ENCODE measurements at regions not wholly inside any gene's neighbourhood (a gene's known extent, or its start where the extent isn't known, plus 50 kb on each side); places are given as distances from the start of the nearest gene placed in this dataset.
"Not testable (repeated sequence)": the region's sequence is repeated elsewhere in the genome, so short reads cannot be mapped to it uniquely, and the experiment has no call there.

- DNase-seq (ENCODE audit: low spot score): no peak
These were observed 120.4 kb upstream of the RAB4A start for GRCh38 chr1:229150518-229150917.

DNA sequence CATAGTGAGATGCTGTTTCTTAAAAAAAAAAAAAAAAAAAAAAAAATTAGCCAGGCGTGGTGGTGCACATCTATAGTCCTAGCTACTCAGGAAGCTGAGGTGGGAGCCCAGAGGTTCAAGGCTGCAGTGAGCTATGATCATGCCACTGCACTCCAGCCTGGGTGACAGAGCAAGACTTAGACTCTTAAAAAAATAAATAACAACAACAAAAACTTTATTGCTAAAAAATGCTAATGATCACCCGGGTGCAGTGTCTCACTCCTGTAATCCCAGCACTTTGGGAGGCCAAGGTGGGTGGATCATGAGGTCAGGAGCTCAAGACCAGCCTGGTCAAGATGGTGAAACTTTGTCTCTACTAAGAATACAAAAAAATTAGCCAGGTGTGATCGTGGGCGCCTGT lies 119.5 kb upstream of the RAB4A start:
- not testable (repeated sequence) for DNase-seq (ENCODE audit: low spot score)

- no peak for DNase-seq (ENCODE audit: low spot score)
These were observed 118.6 kb upstream of the RAB4A start for GRCh38 chr1:229152311-229152710.

DNA sequence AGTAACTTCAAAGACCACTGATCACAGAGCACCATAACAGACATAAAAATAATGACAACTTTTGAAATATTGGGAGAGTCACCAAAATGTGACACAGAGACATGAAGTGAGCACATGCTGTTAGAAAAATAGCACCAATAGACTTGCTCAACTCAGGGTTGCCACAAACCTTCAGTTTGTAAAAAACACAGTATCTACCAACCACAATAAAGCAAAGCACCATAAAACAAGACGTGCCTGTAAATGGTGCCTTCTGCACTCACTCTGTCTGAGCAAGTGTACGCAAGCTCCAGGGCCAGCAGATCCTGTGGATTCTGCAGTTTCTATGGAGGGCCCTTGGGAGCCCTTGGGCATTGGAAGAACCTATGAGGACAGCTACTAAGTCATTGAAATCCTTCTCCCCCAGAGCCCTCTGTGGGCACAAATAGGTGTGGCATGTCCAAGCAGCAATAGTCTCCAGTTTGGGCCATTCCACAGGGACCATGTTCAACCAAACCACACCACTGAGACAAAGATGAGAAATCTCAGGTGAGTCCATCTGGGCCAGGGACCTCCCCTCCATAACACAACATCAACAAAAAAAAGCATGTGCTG lies 116.9 kb upstream of the RAB4A start:
- DNase-seq (ENCODE audit: low spot score): no peak

DNA sequence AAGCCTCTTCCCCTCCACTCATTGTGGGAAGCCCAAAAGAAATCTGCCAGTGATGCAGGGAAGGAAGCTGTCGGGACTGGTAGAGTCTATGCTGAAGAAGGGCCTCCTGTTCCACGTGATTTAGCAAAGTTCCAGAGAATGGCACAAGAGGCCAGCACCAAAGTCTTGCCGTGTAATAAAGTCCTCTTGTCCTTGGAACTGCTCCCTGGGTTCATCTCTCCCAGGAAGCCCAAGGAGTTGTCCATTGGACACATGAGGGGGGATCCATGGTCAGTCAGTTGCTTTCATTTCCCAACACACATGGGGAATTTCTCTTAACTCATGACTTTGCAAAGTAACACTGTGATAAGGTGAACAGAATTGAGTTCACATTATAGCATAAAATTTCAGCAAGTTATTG lies 116.1 kb upstream of the RAB4A start:
- DNase-seq (ENCODE audit: low spot score): no peak

- DNase-seq (ENCODE audit: low spot score): no peak
These were observed 115.4 kb upstream of the RAB4A start for GRCh38 chr1:229155472-229155871.

DNA sequence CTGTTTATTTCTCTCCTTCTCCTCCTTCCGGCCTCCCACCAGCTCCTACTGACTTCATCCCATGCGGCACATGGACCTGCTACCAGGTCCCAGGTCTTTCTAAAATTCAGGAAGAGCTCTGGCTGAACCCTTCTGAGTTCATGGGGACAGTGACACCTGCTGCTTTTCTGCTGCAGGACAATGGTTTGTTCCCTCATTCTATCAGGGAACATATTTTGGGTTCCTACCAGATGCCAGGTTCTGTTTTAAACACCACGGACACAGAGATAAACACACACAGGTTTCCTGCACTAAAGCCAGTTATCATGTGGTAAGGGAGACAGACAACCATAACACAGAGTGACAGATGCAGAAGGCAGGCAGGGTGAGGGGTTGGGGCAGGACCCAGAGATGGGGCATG lies 114.0 kb upstream of the RAB4A start:
- DNase-seq (ENCODE audit: low spot score): no peak

GRCh38 chr1:229157480-229157879 lies 113.4 kb upstream of the RAB4A start:
- no peak for DNase-seq (ENCODE audit: low spot score)

- peak; percentile 36 for DNase-seq (ENCODE audit: low spot score)
These were observed 112.5 kb upstream of the RAB4A start for GRCh38 chr1:229158341-229158921.

DNA sequence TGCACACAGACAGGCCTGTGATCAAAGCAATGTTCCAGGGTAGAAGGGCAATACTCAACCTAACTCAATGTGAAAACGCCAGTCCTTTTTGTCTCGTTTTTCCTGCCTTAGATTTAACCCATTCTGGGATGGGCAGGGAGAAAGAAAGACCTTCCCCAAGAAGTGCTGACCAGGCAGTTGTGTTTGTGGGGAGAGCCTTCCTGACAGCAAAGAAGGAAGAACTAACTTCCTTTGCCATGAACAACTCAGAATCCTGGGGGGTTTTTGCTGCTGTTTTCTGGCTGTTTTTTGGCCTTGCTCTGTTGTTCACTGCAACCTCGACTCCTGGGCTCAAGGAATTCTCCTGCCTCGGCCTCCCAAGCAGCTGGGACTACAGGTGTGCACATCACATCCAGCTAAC lies 112.0 kb upstream of the RAB4A start:
- no peak for DNase-seq (ENCODE audit: low spot score)

DNA sequence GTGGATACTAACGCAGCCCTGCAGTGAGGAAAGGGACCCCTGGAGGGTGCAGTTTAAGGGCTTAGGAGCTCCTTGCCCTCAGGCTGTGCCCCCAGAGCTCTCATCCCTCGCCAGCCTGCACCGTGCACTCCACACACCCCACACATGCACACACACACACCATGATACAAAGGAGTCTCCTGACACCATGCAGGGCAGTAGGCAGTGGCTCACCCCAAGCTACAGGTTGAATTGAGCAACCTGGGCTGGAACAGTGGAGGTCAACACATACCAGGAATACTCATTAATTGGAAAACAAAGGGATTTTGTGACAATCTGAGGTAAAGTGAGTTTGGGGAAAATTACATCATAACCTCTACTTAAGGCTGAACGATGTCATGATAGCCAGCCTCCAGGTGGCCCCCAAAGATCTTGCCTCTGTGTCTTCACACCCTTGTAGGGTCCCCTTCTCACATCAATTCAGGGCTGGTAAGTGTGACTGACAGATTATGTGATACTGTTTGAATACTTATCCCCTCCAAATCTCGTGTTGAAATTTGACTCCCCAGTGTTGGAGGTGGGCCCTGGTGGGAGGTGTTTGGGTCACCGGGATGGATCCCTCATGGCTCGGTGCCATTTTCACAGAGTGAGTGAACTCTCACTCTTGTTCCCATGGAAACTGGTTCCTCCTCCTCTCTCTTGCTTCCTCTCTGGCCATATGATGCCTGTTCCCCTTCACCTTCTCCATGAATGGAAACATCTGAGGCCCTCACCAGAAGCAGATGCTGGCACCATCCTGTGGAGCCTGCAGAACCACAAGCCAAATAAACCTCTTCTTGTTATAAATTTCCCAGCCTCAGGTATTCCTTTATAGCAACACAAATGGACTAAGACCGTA lies 111.0 kb upstream of the RAB4A start:
- DNase-seq (ENCODE audit: low spot score): no peak

GRCh38 chr1:229161740-229162139 lies 109.2 kb upstream of the RAB4A start:
- no peak for DNase-seq (ENCODE audit: low spot score)

DNA sequence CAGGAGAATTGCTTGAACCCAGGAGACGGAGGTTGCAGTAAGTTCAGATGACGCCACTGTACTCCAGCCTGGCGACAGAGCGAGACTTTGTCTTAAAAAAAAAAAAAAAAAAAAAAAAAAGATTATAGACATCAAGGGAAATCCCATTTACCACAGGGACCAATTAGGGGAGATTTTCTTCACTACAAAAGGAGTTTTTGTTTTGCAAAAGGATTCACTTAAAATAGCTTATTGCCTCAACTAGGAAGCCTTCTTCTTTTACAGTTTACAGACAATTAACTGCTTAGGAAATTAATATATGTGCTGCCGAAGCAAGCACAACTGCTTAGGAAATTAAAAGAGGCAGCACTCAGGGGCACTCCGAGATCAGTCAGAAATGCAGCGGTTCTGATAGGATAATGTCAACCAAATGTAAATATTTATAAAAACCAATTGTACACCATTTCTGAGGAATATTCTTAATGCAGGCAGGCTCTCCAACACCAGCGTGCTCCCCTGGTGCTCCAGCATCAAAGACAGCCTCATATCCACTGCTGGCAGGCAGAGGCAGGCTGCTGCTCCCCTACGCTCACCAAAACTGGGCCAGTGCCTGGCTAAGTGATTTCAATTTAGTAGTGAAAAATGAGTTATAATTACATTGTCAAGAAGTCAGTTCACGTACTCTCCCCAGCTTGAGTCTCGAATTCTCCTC lies 107.9 kb upstream of the RAB4A start:
- no peak for DNase-seq (ENCODE audit: low spot score)

DNA sequence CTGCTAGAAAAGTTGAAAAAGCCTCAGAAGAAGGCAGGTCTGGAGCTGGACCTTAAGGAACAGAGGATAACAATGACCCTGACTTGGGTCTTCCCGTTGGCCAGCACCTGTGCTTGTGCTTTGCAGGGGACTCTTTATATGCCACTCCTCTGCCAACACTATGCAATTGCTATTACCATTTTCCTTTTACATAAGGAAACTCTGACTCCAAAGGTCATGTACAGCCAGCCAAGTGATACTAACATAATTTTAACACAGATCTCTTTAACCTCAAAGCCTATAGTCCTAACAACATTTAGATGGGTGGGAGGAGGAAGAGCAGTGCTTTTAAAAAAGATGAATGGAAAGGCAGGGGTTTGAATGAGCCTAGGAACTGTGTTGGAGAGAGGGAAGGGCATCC lies 106.6 kb upstream of the RAB4A start:
- no peak for DNase-seq (ENCODE audit: low spot score)

- no peak for DNase-seq (ENCODE audit: low spot score)
These were observed 105.8 kb upstream of the RAB4A start for GRCh38 chr1:229164836-229165735.

GRCh38 chr1:229167318-229167717 lies 103.6 kb upstream of the RAB4A start:
- DNase-seq (ENCODE audit: low spot score): no peak

DNA sequence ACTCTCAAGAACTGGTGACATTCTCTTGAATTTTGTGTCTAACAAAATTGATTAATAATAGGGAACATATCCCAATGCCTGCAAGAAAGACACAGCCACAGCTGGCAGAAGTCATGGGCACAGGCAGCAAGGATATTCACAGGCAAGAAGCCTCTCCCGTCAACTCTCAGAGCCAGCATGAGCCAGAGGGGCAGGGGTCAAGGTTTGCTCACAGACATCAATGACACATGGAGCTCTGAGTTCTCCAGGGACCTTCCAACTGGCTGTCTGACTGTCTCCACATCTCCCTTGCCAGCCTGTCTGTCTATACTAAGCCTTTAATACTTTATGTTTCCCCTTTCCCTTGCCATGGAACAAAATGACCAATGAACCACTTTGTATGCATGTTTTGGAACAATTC lies 101.5 kb upstream of the RAB4A start:
- peak; percentile 32 for DNase-seq (ENCODE audit: low spot score)

DNA sequence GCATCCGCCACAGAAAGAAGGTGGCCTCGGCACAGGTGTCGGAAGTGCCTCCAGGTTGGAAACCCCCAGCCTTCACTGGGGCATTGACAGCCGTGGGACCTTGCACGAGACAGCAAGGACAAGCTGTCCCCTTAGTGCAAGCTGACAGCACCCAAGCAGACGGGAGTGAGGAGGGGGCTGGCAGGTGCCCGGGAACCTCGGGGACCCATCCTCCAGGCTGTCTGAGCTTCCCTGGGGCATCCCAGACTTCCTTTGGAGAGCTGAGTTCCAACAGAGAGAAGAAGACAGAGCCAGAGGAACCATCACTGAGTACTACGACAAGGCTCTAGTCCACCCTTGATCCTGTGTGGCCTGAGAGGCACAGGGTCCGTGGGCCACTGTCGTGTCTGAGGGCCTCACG lies 100.6 kb upstream of the RAB4A start:
- no peak for DNase-seq (ENCODE audit: low spot score)

DNA sequence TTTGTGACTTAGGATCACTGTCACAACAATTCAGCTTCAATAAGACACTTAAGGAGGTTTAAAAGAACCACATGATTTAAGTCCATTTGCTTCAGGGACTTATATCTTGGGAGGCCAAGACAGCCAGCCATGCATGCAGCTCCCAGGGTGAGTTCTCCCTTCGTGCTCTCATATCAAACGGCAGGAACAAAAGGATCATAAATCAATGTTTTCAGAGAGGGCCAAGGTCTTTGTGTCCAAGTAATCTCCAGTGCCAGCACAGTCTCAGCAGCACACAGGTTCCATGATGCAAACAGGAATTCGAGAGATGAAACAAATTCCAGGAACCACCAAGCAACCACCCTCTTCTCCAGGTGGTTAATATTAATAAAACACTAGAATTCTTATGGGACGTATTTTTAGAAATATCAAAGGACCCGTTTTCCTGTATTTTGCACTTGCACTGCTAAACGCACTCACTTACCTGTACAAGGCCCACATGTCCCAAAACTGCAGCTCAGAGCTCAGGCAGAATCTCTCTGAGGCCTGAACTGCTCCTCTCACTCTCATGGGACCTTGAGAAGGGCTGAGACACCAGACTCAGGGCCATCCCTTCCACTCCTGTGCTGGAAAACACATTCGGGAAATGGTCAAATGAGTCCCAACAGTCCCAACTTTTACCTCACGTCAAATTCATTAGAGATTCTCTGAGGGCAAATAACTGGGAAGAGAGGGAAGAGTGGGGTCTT lies 100.0 kb upstream of the RAB4A start:
- no peak for DNase-seq (ENCODE audit: low spot score)

DNA sequence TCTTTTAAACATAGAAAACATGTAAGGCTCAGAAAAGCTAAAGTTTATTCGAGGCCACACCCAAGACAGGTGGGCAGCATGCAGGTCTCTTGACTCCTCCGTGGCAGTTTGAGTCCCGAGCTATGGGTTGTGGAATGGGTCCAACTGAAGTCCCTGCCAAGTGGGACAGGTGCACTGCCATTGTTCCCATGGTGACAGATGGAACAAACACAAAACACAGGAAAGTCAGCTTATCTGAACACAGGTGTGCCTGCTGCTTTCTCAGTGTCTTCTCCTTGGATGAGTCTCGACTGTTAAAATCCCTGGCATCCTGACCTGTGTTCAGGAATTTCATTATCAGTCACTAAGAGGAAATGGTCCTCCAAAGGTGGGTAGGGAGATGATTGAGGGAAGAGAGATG lies 99.0 kb upstream of the RAB4A start:
- no peak for DNase-seq (ENCODE audit: low spot score)
